HCT116 (cell line): ENCODE measurements at regions not wholly inside any gene's neighbourhood (a gene's known extent, or its start where the extent isn't known, plus 50 kb on each side); places are given as distances from the start of the nearest gene placed in this dataset.

ENCODE experiments used
- ATAC-seq: fragments of 200-7000 bp; cut with Tn5 transposase; 2 replicates; pipeline ENCODE4 v1.9.1; 2020; ENCODE audit warnings: mild to moderate bottlenecking, moderate library complexity
- BruUV-seq: library from RNA; stranded (reverse); fragments of 400-500 nt; replicated peaks from 2 replicates; lab custom pipeline; 2021; lab: Mats Ljungman, UMichigan
- CTCF ChIA-PET: fragments of 300-600 bp; sonication (Branson Sonifier 250); formaldehyde crosslinking; loops from one replicate; lab custom pipeline; 2021; ENCODE audit warnings: antibody characterized with exemption; lab: Charles Lee
- POLR2A ChIA-PET: fragments of 300-600, 350-600 bp; sonication (Branson Sonifier 250); formaldehyde crosslinking; loops from one replicate; lab custom pipeline; 2021; ENCODE audit warnings: antibody characterized with exemption; lab: Charles Lee
- RAD21 ChIA-PET, 2 experiments: fragments of 300-600 bp; sonication (Branson Sonifier 250); formaldehyde crosslinking; loops; one replicate each; lab custom pipeline; 2023; ENCODE audit warnings: low total read pairs in 2 of 2; ENCODE audit not compliant: uncharacterized antibody in 2 of 2, unreplicated experiment in 2 of 2, low non-redundant PET in 1 of 2; lab: Charles Lee
- DNase-seq: peaks from one replicate; pipeline ENCODE4 v3.0.0-alpha.2; 2010; ENCODE audit warnings: low read depth, low spot score
- H2AFZ ChIP-seq: fragments of 200-600 bp; shearing (Covaris generic), sonication (generic); 2 replicates; pipeline ENCODE4 v1.6.1; 2017; ENCODE audit warnings: low read depth, mixed run types, mixed read lengths, antibody characterized with exemption, low read length; ENCODE audit not compliant: poor library complexity, severe bottlenecking
- H3K27ac ChIP-seq: 2 replicates; pipeline ENCODE4 v1.5.1; 2012; ENCODE audit warnings: low read depth, low read length
- H3K27me3 ChIP-seq: fragments of 200-600 bp; sonication (generic); 2 replicates; pipeline ENCODE4 v1.6.1; 2016; ENCODE audit warnings: mixed run types, low read length, mixed read lengths; ENCODE audit not compliant: insufficient read depth
- H3K36me3 ChIP-seq, 2 experiments: fragments of 200-500 bp in 1 of 2; fragments of 200-600 bp in 1 of 2; sonication (Bioruptor generic) in 1 of 2; sonication (generic) in 1 of 2; 2 replicates each; pipeline versions ENCODE4 v1.5.1 to v1.6.1; 2014 to 2016; ENCODE audit warnings: low read length in 2 of 2, inconsistent platforms in 1 of 2, mixed read lengths in 1 of 2, mixed run types in 1 of 2; ENCODE audit not compliant: insufficient read depth in 2 of 2, control insufficient read depth in 1 of 2
- H3K4me1 ChIP-seq, 2 experiments: fragments of 200-600 bp in 1 of 2; sonication (generic) in 1 of 2; 2 replicates each; pipeline versions ENCODE4 v1.5.1 to v1.6.1; 2012 to 2017; ENCODE audit warnings: low read length in 2 of 2, inconsistent platforms in 1 of 2, mild to moderate bottlenecking in 1 of 2, mixed read lengths in 1 of 2, mixed run types in 1 of 2, moderate library complexity in 1 of 2; ENCODE audit not compliant: insufficient read depth in 2 of 2, control insufficient read depth in 1 of 2
- H3K4me2 ChIP-seq: fragments of 200-600 bp; sonication (generic); 2 replicates; pipeline ENCODE4 v1.6.1; 2017; ENCODE audit warnings: mixed run types, low read length, mixed read lengths
- H3K4me3 ChIP-seq, 2 experiments: fragments of 200-600 bp in 1 of 2; sonication (generic) in 1 of 2; replicated peaks in 1 of 2; 2 replicates each; pipeline ENCODE4 v1.5.1; 2011 to 2016; ENCODE audit warnings: low read length in 2 of 2, control low read depth in 1 of 2, low read depth in 1 of 2, mild to moderate bottlenecking in 1 of 2, mixed read lengths in 1 of 2, mixed run types in 1 of 2
- H3K79me2 ChIP-seq: fragments of 200-600 bp; sonication (generic); 2 replicates; pipeline ENCODE4 v1.6.1; 2017; ENCODE audit warnings: mild to moderate bottlenecking, mixed run types, low read length, moderate library complexity, mixed read lengths; ENCODE audit not compliant: insufficient read depth
- H3K9ac ChIP-seq: fragments of 200-600 bp; sonication (generic); 2 replicates; pipeline ENCODE4 v1.6.1; 2016; ENCODE audit warnings: low read length, mixed read lengths
- H3K9me2 ChIP-seq: fragments of 200-600 bp; sonication (generic), shearing (Covaris generic); 2 replicates; pipeline ENCODE4 v1.6.1; 2017; ENCODE audit warnings: mixed run types, mild to moderate bottlenecking, moderate library complexity; ENCODE audit not compliant: insufficient read depth
- H3K9me3 ChIP-seq, 2 experiments: fragments of 200-500 bp in 1 of 2; fragments of 200-600 bp in 1 of 2; sonication (Bioruptor generic) in 1 of 2; sonication (generic) in 1 of 2; 2 replicates each; pipeline ENCODE4 v1.6.1; 2014 to 2017; ENCODE audit warnings: low read length in 2 of 2, mixed read lengths in 2 of 2, inconsistent platforms in 1 of 2, low read depth in 1 of 2, mild to moderate bottlenecking in 1 of 2, mixed run types in 1 of 2, moderate library complexity in 1 of 2; ENCODE audit not compliant: control insufficient read depth in 1 of 2, insufficient read depth in 1 of 2
- H4K20me1 ChIP-seq: fragments of 200-600 bp; sonication (generic), shearing (Covaris generic); 2 replicates; pipeline ENCODE4 v1.6.1; 2017; ENCODE audit warnings: mixed run types, mild to moderate bottlenecking, moderate library complexity; ENCODE audit not compliant: insufficient read depth
- ATF3 ChIP-seq: IDR thresholded peaks from 2 replicates; pipeline ENCODE4 v1.6.1; 2012
- CBX3 ChIP-seq: IDR thresholded peaks from 2 replicates; pipeline ENCODE4 v1.6.1; 2012; ENCODE audit warnings: low read depth
- CEBPB ChIP-seq: IDR thresholded peaks from 2 replicates; pipeline ENCODE4 v1.6.1; 2012; ENCODE audit warnings: low read depth
- CTCF ChIP-seq, 3 experiments: fragments of 200-600 bp in 1 of 3; sonication (generic) in 1 of 3; IDR thresholded peaks in 2 of 3; conservative IDR thresholded peaks in 1 of 3; 2 replicates each; pipeline ENCODE4 v1.5.1; 2012 to 2017; ENCODE audit warnings: low read depth in 2 of 3, low read length in 2 of 3, antibody characterized with exemption in 1 of 3, borderline replicate concordance in 1 of 3, control low read depth in 1 of 3, mild to moderate bottlenecking in 1 of 3, mixed read lengths in 1 of 3, mixed run types in 1 of 3, moderate library complexity in 1 of 3; ENCODE audit not compliant: insufficient read depth in 1 of 3
- EGR1 ChIP-seq: IDR thresholded peaks from 2 replicates; pipeline ENCODE4 v1.6.1; 2012; ENCODE audit warnings: low read depth
- ELF1 ChIP-seq: IDR thresholded peaks from 2 replicates; pipeline ENCODE4 v1.6.1; 2012; ENCODE audit warnings: low read depth, borderline replicate concordance
- EZH2 ChIP-seq: fragments of 200-600 bp; sonication (generic); IDR thresholded peaks from 2 replicates; pipeline ENCODE4 v1.6.1; 2017; ENCODE audit warnings: antibody characterized with exemption, mixed run types
- EZH2phosphoT487 ChIP-seq: fragments of 200-600 bp; IDR thresholded peaks from 2 replicates; pipeline ENCODE4 v1.6.1; 2018; ENCODE audit warnings: antibody characterized with exemption, borderline replicate concordance
- FOSL1 ChIP-seq: IDR thresholded peaks from 2 replicates; pipeline ENCODE4 v1.6.1; 2012; ENCODE audit warnings: low read depth
- JUND ChIP-seq: IDR thresholded peaks from 2 replicates; pipeline ENCODE4 v1.6.1; 2012
- POLR2A ChIP-seq: IDR thresholded peaks from 2 replicates; pipeline ENCODE4 v1.7.0; 2011; ENCODE audit warnings: borderline replicate concordance; ENCODE audit not compliant: insufficient read depth, insufficient read length; ENCODE audit errors: extremely low read depth
- POLR2AphosphoS5 ChIP-seq: IDR thresholded peaks from 2 replicates; pipeline ENCODE4 v1.6.1; 2011; ENCODE audit warnings: mild to moderate bottlenecking, low read depth, low read length, moderate library complexity
- RAD21 ChIP-seq: IDR thresholded peaks from 2 replicates; pipeline ENCODE4 v1.6.1; 2012; ENCODE audit warnings: low read depth, mild to moderate bottlenecking
- SIN3A ChIP-seq: IDR thresholded peaks from 2 replicates; pipeline ENCODE4 v1.6.1; 2012; ENCODE audit warnings: low read depth
- SP1 ChIP-seq: IDR thresholded peaks from 2 replicates; pipeline ENCODE4 v1.6.1; 2012; ENCODE audit warnings: low read depth
- TCF7L2 ChIP-seq: IDR thresholded peaks from 2 replicates; pipeline ENCODE4 v1.7.0; 2011; ENCODE audit warnings: borderline replicate concordance, inconsistent platforms; ENCODE audit not compliant: insufficient read depth, insufficient read length; ENCODE audit errors: extremely low read depth
- YY1 ChIP-seq: IDR thresholded peaks from 2 replicates; pipeline ENCODE4 v1.6.1; 2011; ENCODE audit warnings: low read length, low read depth, moderate library complexity, mild to moderate bottlenecking; ENCODE audit not compliant: insufficient replicate concordance; ENCODE audit errors: extremely low read depth
- ZNF274 ChIP-seq: fragments of 200-500 bp; sonication (Bioruptor generic); IDR thresholded peaks from 2 replicates; pipeline ENCODE4 v1.6.1; 2014; ENCODE audit warnings: mild to moderate bottlenecking, low read depth, low read length, inconsistent platforms
- intact Hi-C: fragments of 100-400 bp; cut with micrococcal nuclease; formaldehyde crosslinking; loops from 2 replicates; pipeline ENCODE4 v1.10.0; 2022
- TF ChIP-seq, protein P1 (sequence below): IDR thresholded peaks from 2 replicates; pipeline ENCODE4 v1.6.1; 2012

GRCh38 chr2:41482659-41483058 lies 565.2 kb upstream of the PKDCC start (continued):
- TF ChIP-seq EGR1, result no peak
- TF ChIP-seq, all 23 proteins: peak for 0

DNA sequence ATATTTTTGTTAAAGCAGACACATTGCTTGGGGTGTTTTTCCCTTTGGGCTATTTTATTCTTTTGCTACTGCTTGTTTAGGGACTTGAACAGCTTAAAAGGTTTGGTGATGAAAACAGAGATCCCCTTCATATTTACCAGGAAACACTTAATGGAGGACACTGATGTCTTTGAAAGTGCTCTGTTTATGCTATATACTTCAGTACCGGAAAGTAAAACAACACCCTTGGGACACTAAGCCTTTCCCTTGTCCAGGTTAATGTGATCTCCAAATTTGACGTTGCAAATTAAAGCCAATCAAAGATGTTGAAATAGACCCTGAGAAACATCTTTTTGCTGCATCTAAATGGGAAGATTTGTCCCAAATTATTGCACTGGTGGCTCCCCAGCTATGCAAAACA lies 564.6 kb upstream of the PKDCC start:
- H3K9me2 ChIP-seq, result no peaks in the 10 kb centered on the region
- no peak overlapping the region for H3K9ac ChIP-seq
- no peak overlapping the region for H3K27ac ChIP-seq
- no peak overlapping the region for H3K4me2 ChIP-seq
- H3K4me3 ChIP-seq, result no peak overlapping the region
- DNase-seq (no peak), ATAC-seq (no peak)
- H2AFZ ChIP-seq, result no peak overlapping the region
- ChIA-PET RAD21 (no interaction called here), CTCF (no interaction called here), POLR2A (no interaction called here)
- H4K20me1 ChIP-seq, result no peaks in the 10 kb centered on the region
- 0 out of 4 replicates have a peak, but pooled peaks cover 0 to 3% of the 10 kb centered on the region in 2 experiments for H3K9me3 ChIP-seq
- intact Hi-C loops, result no loop called here
- no peaks in the 10 kb centered on the region for H3K79me2 ChIP-seq
- BruUV-seq, result no TSS peak
- no peaks in the 10 kb centered on the region for H3K4me1 ChIP-seq
- TF ChIP-seq EZH2, result no peak
- TF ChIP-seq YY1, result no peak
- no peak for TF ChIP-seq SIN3A
- TF ChIP-seq FOSL1, result no peak
- TF ChIP-seq POLR2A, result no peak
- TF ChIP-seq RAD21, result no peak
- TF ChIP-seq ZNF274, result no peak
- TF ChIP-seq JUND, result no peak
- TF ChIP-seq TCF7L2, result no peak
- no peak for TF ChIP-seq POLR2AphosphoS5
- no peak for TF ChIP-seq SP1
- no peak for TF ChIP-seq EGR1
- no peak for TF ChIP-seq EZH2phosphoT487
- no peak for TF ChIP-seq ATF3
- TF ChIP-seq ELF1, result no peak
- TF ChIP-seq, protein P1, sequence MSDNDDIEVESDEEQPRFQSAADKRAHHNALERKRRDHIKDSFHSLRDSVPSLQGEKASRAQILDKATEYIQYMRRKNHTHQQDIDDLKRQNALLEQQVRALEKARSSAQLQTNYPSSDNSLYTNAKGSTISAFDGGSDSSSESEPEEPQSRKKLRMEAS, result no peak
- TF ChIP-seq CTCF (IDR thresholded peaks at IDR 0.05 in 2 of 3, conservative IDR thresholded peaks at IDR 0.05 in 1 of 3; ENCODE audit: borderline replicate concordance in 1 of 3, insufficient read depth in 1 of 3, low read depth in 2 of 3, low read length in 2 of 3), result no peak
- TF ChIP-seq CBX3, result no peak
- TF ChIP-seq CEBPB, result no peak
- no peaks in the 10 kb centered on the region for H3K27me3 ChIP-seq
- H3K36me3 ChIP-seq, result no peaks in the 10 kb centered on the region
